ENCODE measurements at regions not wholly inside any gene's neighbourhood (a gene's known extent, or its start where the extent isn't known, plus 50 kb on each side); places are given as distances from the start of the nearest gene placed in this dataset.

DNA sequence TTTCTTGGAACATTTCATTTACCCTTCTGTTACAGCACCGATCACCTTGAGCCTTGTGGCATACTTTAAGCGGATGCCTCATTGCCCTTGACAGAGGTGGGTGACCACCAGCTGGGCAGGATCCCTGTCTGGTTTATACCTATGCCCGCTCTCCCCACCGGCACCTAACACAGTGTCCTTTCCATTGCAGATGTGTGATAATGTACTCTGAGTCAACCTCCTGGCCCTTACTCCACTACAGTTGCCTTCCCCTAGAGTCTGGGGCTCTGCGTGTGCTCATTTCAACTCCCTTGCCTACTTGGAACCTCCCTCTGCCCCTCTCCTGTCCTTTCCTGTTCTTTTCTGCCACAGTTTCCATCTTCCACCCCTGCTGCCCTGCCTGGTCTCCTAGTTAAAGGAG, 60.2 kb upstream of the MED13 start:
- TF ChIP-seq, protein P1, sequence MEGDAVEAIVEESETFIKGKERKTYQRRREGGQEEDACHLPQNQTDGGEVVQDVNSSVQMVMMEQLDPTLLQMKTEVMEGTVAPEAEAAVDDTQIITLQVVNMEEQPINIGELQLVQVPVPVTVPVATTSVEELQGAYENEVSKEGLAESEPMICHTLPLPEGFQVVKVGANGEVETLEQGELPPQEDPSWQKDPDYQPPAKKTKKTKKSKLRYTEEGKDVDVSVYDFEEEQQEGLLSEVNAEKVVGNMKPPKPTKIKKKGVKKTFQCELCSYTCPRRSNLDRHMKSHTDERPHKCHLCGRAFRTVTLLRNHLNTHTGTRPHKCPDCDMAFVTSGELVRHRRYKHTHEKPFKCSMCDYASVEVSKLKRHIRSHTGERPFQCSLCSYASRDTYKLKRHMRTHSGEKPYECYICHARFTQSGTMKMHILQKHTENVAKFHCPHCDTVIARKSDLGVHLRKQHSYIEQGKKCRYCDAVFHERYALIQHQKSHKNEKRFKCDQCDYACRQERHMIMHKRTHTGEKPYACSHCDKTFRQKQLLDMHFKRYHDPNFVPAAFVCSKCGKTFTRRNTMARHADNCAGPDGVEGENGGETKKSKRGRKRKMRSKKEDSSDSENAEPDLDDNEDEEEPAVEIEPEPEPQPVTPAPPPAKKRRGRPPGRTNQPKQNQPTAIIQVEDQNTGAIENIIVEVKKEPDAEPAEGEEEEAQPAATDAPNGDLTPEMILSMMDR (IDR thresholded peaks at IDR 0.05) = no peak
- TF ChIP-seq ZFX (IDR thresholded peaks at IDR 0.05; ENCODE audit: borderline replicate concordance) = no peak
